Loucy (cell line): ENCODE measurements at regions not wholly inside any gene's neighbourhood (a gene's known extent, or its start where the extent isn't known, plus 50 kb on each side); places are given as distances from the start of the nearest gene placed in this dataset.

Experiments used
- H2AFZ ChIP-seq: fragments of 200-600 bp; sonication (generic); 2 replicates; pipeline ENCODE4 v1.6.0; 2016; ENCODE audit warnings: antibody characterized with exemption, mild to moderate bottlenecking, low read length, moderate library complexity
- H3F3A ChIP-seq: fragments of 200-600 bp; 2 replicates; pipeline ENCODE4 v1.6.0; 2016; ENCODE audit warnings: antibody characterized with exemption, low read depth, mild to moderate bottlenecking
- H3K27me3 ChIP-seq: fragments of 200-600 bp; sonication (generic); 2 replicates; pipeline ENCODE4 v1.6.1; 2014; ENCODE audit warnings: low read length, mild to moderate bottlenecking; ENCODE audit not compliant: insufficient read depth, poor library complexity, severe bottlenecking
- H3K36me3 ChIP-seq: fragments of 200-600 bp; sonication (generic); 2 replicates; pipeline ENCODE4 v1.6.1; 2016; ENCODE audit warnings: low read length; ENCODE audit not compliant: insufficient read depth
- H3K4me1 ChIP-seq: fragments of 200-600 bp; sonication (generic); 2 replicates; pipeline ENCODE4 v1.5.1; 2014; ENCODE audit warnings: low read length, mild to moderate bottlenecking; ENCODE audit not compliant: insufficient read depth, poor library complexity, severe bottlenecking
- H3K4me2 ChIP-seq: fragments of 200-600 bp; sonication (generic); 2 replicates; pipeline ENCODE4 v1.6.0; 2014; ENCODE audit warnings: antibody characterized with exemption, low read length, low read depth, mild to moderate bottlenecking; ENCODE audit not compliant: poor library complexity, severe bottlenecking
- H3K4me3 ChIP-seq: fragments of 200-600 bp; sonication (generic); 2 replicates; pipeline ENCODE4 v1.5.1; 2014; ENCODE audit warnings: low read length, mild to moderate bottlenecking, mixed read lengths; ENCODE audit not compliant: poor library complexity, severe bottlenecking
- H3K79me2 ChIP-seq: fragments of 200-600 bp; sonication (generic); 2 replicates; pipeline ENCODE4 v1.6.1; 2014; ENCODE audit warnings: low read length; ENCODE audit not compliant: insufficient read depth
- H3K9ac ChIP-seq: fragments of 200-600 bp; sonication (generic); 2 replicates; pipeline ENCODE4 v1.6.0; 2014; ENCODE audit warnings: mild to moderate bottlenecking, low read depth, low read length, moderate library complexity; ENCODE audit not compliant: poor library complexity, severe bottlenecking
- H3K9me2 ChIP-seq: fragments of 200-600 bp; sonication (generic); replicated peaks from 2 replicates; pipeline ENCODE4 v1.6.1; 2016; ENCODE audit warnings: low read depth, low read length, mixed read lengths
- H3K9me3 ChIP-seq: fragments of 200-600 bp; sonication (generic); 2 replicates; pipeline ENCODE4 v1.6.1; 2014; ENCODE audit warnings: mild to moderate bottlenecking, antibody characterized with exemption, low read length, low read depth; ENCODE audit not compliant: insufficient read depth
- H4K20me1 ChIP-seq: fragments of 200-600 bp; sonication (generic); 2 replicates; pipeline ENCODE4 v1.6.0; 2014; ENCODE audit warnings: antibody characterized with exemption, low read length, mild to moderate bottlenecking; ENCODE audit not compliant: insufficient read depth, poor library complexity, severe bottlenecking
- EZH2phosphoT487 ChIP-seq: fragments of 200-600 bp; IDR thresholded peaks from 2 replicates; pipeline ENCODE4 v1.6.1; 2018; ENCODE audit warnings: antibody characterized with exemption, mild to moderate bottlenecking, moderate library complexity, borderline replicate concordance
- TF ChIP-seq, protein P1 (sequence below): fragments of 200-600 bp; sonication (generic); conservative IDR thresholded peaks from 2 replicates; pipeline ENCODE4 v1.5.1; 2014; ENCODE audit warnings: mild to moderate bottlenecking, antibody characterized with exemption, low read length

DNA sequence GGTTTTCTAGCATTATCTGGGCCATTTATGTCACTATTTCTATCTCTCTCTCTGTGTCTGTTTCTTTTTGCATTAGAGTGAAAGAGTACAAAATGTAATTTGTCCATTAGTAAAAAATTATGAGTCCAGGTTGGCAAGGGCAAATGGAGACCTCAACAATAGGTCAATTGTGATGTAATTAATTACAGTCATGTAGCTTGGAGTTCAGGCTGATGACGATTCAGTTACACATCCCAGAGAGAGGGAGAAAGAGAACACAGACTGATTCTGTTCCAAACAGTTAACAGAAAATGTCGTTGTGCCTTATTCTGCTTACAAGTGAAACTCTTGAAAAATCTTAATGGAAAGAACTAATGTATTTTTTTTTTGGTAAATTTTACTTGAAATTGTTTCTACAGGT, 83.3 kb downstream of the ATXN7L3B start:
- Histone ChIP-seq H3K4me3 (no peak overlapping the region), H3K9me3 (no peaks in the 10 kb centered on the region), H3K27me3 (no peaks in the 10 kb centered on the region), H3F3A (no peaks in the 10 kb centered on the region), H4K20me1 (no peaks in the 10 kb centered on the region), H3K4me2 (no peak overlapping the region), H3K9ac (no peak overlapping the region), H3K79me2 (no peaks in the 10 kb centered on the region), H3K9me2 (no peaks in the 10 kb centered on the region), H3K36me3 (no peaks in the 10 kb centered on the region), H3K4me1 (no peaks in the 10 kb centered on the region), H2AFZ (no peak overlapping the region)
- TF ChIP-seq, protein P1, sequence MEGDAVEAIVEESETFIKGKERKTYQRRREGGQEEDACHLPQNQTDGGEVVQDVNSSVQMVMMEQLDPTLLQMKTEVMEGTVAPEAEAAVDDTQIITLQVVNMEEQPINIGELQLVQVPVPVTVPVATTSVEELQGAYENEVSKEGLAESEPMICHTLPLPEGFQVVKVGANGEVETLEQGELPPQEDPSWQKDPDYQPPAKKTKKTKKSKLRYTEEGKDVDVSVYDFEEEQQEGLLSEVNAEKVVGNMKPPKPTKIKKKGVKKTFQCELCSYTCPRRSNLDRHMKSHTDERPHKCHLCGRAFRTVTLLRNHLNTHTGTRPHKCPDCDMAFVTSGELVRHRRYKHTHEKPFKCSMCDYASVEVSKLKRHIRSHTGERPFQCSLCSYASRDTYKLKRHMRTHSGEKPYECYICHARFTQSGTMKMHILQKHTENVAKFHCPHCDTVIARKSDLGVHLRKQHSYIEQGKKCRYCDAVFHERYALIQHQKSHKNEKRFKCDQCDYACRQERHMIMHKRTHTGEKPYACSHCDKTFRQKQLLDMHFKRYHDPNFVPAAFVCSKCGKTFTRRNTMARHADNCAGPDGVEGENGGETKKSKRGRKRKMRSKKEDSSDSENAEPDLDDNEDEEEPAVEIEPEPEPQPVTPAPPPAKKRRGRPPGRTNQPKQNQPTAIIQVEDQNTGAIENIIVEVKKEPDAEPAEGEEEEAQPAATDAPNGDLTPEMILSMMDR: no peak
- no peak for TF ChIP-seq EZH2phosphoT487

DNA sequence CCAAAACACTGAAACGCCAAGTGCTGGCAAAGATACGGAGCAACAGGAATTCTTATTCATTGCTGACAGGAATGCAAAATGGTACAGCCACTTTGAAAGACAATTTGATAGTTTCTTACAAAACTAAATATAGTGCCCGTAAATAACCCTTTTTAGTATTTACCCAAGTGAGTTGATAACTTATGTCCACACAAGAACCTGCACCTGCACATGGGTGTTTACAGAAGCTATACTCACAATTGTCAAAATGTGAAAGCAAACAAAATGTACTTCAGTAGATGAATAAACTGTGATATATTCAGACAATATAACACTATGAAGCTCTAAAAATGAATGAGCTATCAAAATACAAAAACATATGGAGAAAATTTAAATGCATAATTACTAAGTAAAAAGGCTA, 86.6 kb downstream of the ATXN7L3B start:
- Histone ChIP-seq H3K27me3 (no peaks in the 10 kb centered on the region), H3K9ac (no peak overlapping the region), H3K4me3 (no peak overlapping the region), H3K4me2 (no peak overlapping the region), H3K9me3 (no peaks in the 10 kb centered on the region), H3K79me2 (no peaks in the 10 kb centered on the region), H3K4me1 (no peaks in the 10 kb centered on the region), H3K9me2 (no peaks in the 10 kb centered on the region), H3K36me3 (no peaks in the 10 kb centered on the region), H2AFZ (no peak overlapping the region), H4K20me1 (no peaks in the 10 kb centered on the region), H3F3A (no peaks in the 10 kb centered on the region)
- TF ChIP-seq EZH2phosphoT487: no peak
- TF ChIP-seq, protein P1: no peak

DNA sequence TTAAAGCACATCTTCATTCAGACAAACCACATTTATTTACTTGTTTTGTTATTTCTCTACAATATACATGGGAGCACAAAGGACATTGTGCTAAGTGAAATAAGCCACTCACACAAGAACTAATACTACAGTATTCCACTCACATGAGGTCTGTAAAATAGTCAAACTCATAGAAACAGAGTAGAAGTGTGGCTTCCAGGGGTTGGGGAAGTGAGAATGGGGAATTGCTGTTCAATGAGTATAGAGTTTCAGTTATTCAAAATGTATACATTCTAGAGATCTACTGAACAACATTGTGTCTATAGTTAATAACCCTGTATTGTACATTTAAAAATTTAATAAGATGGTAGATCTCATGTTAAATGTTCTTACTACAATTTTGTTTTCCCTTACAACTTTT, 88.8 kb downstream of the ATXN7L3B start:
- Histone ChIP-seq H2AFZ (no peak overlapping the region), H3K9ac (no peak overlapping the region), H3K4me3 (no peak overlapping the region), H4K20me1 (no peaks in the 10 kb centered on the region), H3K9me2 (no peaks in the 10 kb centered on the region), H3K36me3 (no peaks in the 10 kb centered on the region), H3K4me2 (no peak overlapping the region), H3K9me3 (no peaks in the 10 kb centered on the region), H3F3A (no peaks in the 10 kb centered on the region), H3K4me1 (no peaks in the 10 kb centered on the region), H3K27me3 (no peaks in the 10 kb centered on the region), H3K79me2 (no peaks in the 10 kb centered on the region)
- TF ChIP-seq EZH2phosphoT487: no peak
- TF ChIP-seq, protein P1: no peak
